ENCODE measurements at regions not wholly inside any gene's neighbourhood (a gene's known extent, or its start where the extent isn't known, plus 50 kb on each side); places are given as distances from the start of the nearest gene placed in this dataset.
"Not testable (repeated sequence)": the region's sequence is repeated elsewhere in the genome, so short reads cannot be mapped to it uniquely, and the experiment has no call there.

- no peak overlapping the region for H3K4me3 ChIP-seq (ENCODE audit: insufficient read length, low read depth)
- H3K36me3 ChIP-seq (ENCODE audit: insufficient read depth, insufficient read length, low read length): no peaks in the 10 kb centered on the region
- TF ChIP-seq YY1 (IDR thresholded peaks at IDR 0.05; ENCODE audit: insufficient read depth, insufficient read length) (no peak), SUZ12 (IDR thresholded peaks at IDR 0.05; ENCODE audit: extremely low read depth, insufficient read depth, insufficient read length) (no peak), ZNF274 (IDR thresholded peaks at IDR 0.05; ENCODE audit: low read depth, low read length) (no peak)
- no peak overlapping the region for H3K9ac ChIP-seq (ENCODE audit: insufficient read length, low read depth)
- no peaks in the 10 kb centered on the region for H3K27me3 ChIP-seq (ENCODE audit: insufficient read depth, insufficient read length)
- no peak for DNase-seq (ENCODE audit: low read depth, low spot score)
- H3K4me1 ChIP-seq (ENCODE audit: insufficient read depth, insufficient read length): no peaks in the 10 kb centered on the region
- H3K9me3 ChIP-seq (ENCODE audit: insufficient read depth, low read length): no peaks in the 10 kb centered on the region
These were observed 472.5 kb upstream of the NR3C2 start for GRCh38 chr4:148914734-148915133.

DNA sequence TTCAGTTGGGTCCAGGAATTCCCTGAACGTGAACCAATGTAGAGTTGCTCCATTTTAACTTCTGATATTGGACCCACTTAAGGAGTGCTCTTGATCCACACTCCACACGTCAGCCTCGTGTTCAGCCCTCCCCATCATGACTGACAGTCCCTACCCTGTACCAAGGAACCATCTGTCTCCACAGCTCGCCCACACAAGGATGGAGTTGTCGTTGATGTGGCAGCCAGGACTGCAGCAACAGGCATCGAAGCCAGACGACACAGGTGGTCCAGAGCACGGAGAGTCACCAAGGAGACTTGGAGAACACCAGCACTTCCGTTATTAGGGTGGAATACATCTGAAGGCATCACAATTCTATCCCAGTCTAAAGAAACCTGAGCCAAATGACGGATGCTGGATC lies 472.1 kb upstream of the NR3C2 start:
- no peak overlapping the region for H3K4me3 ChIP-seq (ENCODE audit: insufficient read length, low read depth)
- H3K9me3 ChIP-seq (ENCODE audit: insufficient read depth, low read length): no peaks in the 10 kb centered on the region
- no peaks in the 10 kb centered on the region for H3K27me3 ChIP-seq (ENCODE audit: insufficient read depth, insufficient read length)
- no peaks in the 10 kb centered on the region for H3K36me3 ChIP-seq (ENCODE audit: insufficient read depth, insufficient read length, low read length)
- no peaks in the 10 kb centered on the region for H3K4me1 ChIP-seq (ENCODE audit: insufficient read depth, insufficient read length)
- TF ChIP-seq YY1 (IDR thresholded peaks at IDR 0.05; ENCODE audit: insufficient read depth, insufficient read length): no peak
- TF ChIP-seq SUZ12 (IDR thresholded peaks at IDR 0.05; ENCODE audit: extremely low read depth, insufficient read depth, insufficient read length): no peak
- no peak for DNase-seq (ENCODE audit: low read depth, low spot score)
- no peak overlapping the region for H3K9ac ChIP-seq (ENCODE audit: insufficient read length, low read depth)

DNA sequence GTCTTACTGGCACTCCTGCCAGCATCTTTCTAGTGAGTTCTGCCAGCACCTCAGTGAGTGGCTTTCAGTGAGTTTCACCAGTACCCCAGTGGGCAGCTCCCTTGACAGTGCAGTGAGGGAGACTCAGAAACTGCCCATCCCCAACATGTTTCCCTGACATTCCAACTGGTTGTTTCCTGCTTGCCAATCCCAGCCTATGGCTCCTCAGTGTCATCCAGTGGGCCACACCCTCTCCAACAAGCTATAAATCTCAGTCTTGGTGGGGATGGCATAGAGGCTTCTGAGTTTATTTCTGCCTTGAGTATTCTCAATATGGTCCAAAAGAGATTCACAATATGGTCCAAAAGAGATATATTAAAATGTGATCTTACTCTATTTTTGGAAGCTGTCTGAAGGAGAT lies 461.2 kb upstream of the NR3C2 start:
- no peaks in the 10 kb centered on the region for H3K4me1 ChIP-seq (ENCODE audit: insufficient read depth, insufficient read length)
- no peak for TF ChIP-seq YY1 (IDR thresholded peaks at IDR 0.05; ENCODE audit: insufficient read depth, insufficient read length)
- no peak for TF ChIP-seq SUZ12 (IDR thresholded peaks at IDR 0.05; ENCODE audit: extremely low read depth, insufficient read depth, insufficient read length)
- TF ChIP-seq ZNF274 (IDR thresholded peaks at IDR 0.05; ENCODE audit: low read depth, low read length): no peak

DNA sequence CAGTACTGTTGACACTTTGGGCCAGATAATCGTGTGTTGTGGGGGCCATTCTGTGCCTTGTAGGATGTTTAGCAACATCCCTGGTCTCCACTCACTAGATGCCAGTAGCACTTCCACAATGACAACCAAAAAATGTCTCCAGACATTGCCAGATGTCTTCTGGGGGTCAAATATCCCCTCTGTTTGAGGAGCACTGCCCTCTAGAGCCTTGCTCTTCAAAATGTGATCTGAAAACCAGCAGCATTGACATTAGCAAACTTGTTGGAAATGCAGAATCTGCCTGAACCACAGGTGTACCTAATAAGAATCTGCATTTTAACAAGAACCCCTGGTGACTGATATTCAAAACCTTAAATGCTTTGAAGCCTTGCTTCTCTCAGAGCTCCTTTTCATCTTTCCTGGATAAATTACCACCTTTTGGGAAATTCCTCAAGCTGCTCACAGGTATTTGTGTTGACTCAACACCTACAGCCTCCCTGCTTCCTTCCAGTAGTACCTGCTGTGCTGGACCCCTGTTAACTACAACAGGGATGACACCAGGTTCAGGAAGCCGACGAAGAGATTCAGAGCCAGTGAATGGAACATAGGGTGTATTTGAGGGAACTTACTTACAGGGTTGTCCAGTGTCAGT lies 459.0 kb upstream of the NR3C2 start:
- H3K27me3 ChIP-seq (ENCODE audit: insufficient read depth, insufficient read length): no peaks in the 10 kb centered on the region
- H3K36me3 ChIP-seq (ENCODE audit: insufficient read depth, insufficient read length, low read length): no peaks in the 10 kb centered on the region
- no peak for TF ChIP-seq SUZ12 (IDR thresholded peaks at IDR 0.05; ENCODE audit: extremely low read depth, insufficient read depth, insufficient read length)
- TF ChIP-seq ZNF274 (IDR thresholded peaks at IDR 0.05; ENCODE audit: low read depth, low read length): no peak
- TF ChIP-seq YY1 (IDR thresholded peaks at IDR 0.05; ENCODE audit: insufficient read depth, insufficient read length): no peak
- H3K4me1 ChIP-seq (ENCODE audit: insufficient read depth, insufficient read length): no peaks in the 10 kb centered on the region
- peaks cover 17% of the 10 kb centered on the region; the same call in 1 of the 2 replicates for H3K9me3 ChIP-seq (ENCODE audit: insufficient read depth, low read length)
- no peak overlapping the region for H3K4me3 ChIP-seq (ENCODE audit: insufficient read length, low read depth)
- no peak overlapping the region for H3K9ac ChIP-seq (ENCODE audit: insufficient read length, low read depth)
- DNase-seq (ENCODE audit: low read depth, low spot score): no peak

More for the DNA sequence above, 461.2 kb upstream of the NR3C2 start:
- Histone ChIP-seq H3K4me3 (ENCODE audit: insufficient read length, low read depth) (no peak overlapping the region), H3K36me3 (ENCODE audit: insufficient read depth, insufficient read length, low read length) (no peaks in the 10 kb centered on the region), H3K9me3 (ENCODE audit: insufficient read depth, low read length) (no peaks in the 10 kb centered on the region), H3K9ac (ENCODE audit: insufficient read length, low read depth) (no peak overlapping the region), H3K27me3 (ENCODE audit: insufficient read depth, insufficient read length) (no peaks in the 10 kb centered on the region)
- no peak for DNase-seq (ENCODE audit: low read depth, low spot score)

DNA sequence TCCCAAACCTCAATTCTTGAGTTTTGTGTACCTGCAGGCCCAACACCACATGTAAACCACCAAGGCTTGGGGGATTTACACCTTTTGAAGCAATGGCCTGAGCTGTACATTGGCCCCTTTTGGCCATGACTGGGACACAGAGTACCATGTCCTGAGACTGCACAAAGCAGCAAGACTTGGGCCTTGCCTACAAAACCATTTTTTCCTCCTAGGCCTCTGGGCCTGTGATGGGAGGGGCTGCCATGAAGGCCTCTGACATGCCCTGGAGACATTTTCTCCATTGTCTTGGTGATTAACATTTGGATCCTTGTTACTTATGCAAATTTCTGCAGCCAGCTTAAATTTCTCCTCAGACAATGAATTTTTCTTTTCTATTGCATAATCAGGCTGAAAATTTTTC lies 455.9 kb upstream of the NR3C2 start:
- not testable (repeated sequence) for DNase-seq (ENCODE audit: low read depth, low spot score); H3K9ac ChIP-seq (ENCODE audit: insufficient read length, low read depth); H3K4me3 ChIP-seq (ENCODE audit: insufficient read length, low read depth); H3K4me1 ChIP-seq (ENCODE audit: insufficient read depth, insufficient read length); H3K27me3 ChIP-seq (ENCODE audit: insufficient read depth, insufficient read length); H3K36me3 ChIP-seq (ENCODE audit: insufficient read depth, insufficient read length, low read length)
- H3K9me3 ChIP-seq (ENCODE audit: insufficient read depth, low read length): peaks cover 18% of the 10 kb centered on the region; the same call in 1 of the 2 replicates

DNA sequence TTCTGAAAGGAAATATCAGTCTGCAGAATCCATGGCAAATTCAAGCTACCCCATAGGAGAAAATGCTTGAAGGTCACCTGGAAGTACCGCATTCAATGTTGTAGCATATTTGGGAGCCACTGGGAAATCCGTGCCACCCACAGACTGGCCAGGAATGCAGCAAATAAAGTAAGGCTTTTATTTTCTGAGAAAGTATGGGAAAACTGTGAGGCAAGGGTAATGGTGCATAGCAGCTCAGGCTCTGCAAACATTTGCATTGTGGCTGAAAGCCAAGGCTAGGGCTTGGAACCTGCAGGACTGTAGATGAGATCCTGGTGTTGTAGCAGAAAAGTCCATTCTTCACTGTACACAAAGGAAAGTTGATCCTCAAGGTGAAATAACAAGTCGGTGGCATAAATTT lies 450.9 kb upstream of the NR3C2 start:
- Histone ChIP-seq H3K9ac (ENCODE audit: insufficient read length, low read depth) (no peak overlapping the region), H3K27me3 (ENCODE audit: insufficient read depth, insufficient read length) (no peaks in the 10 kb centered on the region), H3K36me3 (ENCODE audit: insufficient read depth, insufficient read length, low read length) (no peaks in the 10 kb centered on the region), H3K9me3 (ENCODE audit: insufficient read depth, low read length) (peaks cover 16% of the 10 kb centered on the region; the same call in 1 of the 2 replicates), H3K4me3 (ENCODE audit: insufficient read length, low read depth) (no peak overlapping the region), H3K4me1 (ENCODE audit: insufficient read depth, insufficient read length) (no peaks in the 10 kb centered on the region)
- no peak for DNase-seq (ENCODE audit: low read depth, low spot score)
- TF ChIP-seq YY1 (IDR thresholded peaks at IDR 0.05; ENCODE audit: insufficient read depth, insufficient read length) (no peak), SUZ12 (IDR thresholded peaks at IDR 0.05; ENCODE audit: extremely low read depth, insufficient read depth, insufficient read length) (no peak), ZNF274 (IDR thresholded peaks at IDR 0.05; ENCODE audit: low read depth, low read length) (no peak)

GRCh38 chr4:148883891-148884290 lies 441.7 kb upstream of the NR3C2 start:
- DNase-seq (ENCODE audit: low read depth, low spot score): no peak
- H3K9ac ChIP-seq (ENCODE audit: insufficient read length, low read depth): no peak overlapping the region
- H3K36me3 ChIP-seq (ENCODE audit: insufficient read depth, insufficient read length, low read length): no peaks in the 10 kb centered on the region
- no peaks in the 10 kb centered on the region; the same call in 1 of the 2 replicates for H3K9me3 ChIP-seq (ENCODE audit: insufficient read depth, low read length)
- H3K4me1 ChIP-seq (ENCODE audit: insufficient read depth, insufficient read length): peaks cover 3% of the 10 kb centered on the region
- no peak overlapping the region for H3K4me3 ChIP-seq (ENCODE audit: insufficient read length, low read depth)
- H3K27me3 ChIP-seq (ENCODE audit: insufficient read depth, insufficient read length): no peaks in the 10 kb centered on the region
- TF ChIP-seq YY1 (IDR thresholded peaks at IDR 0.05; ENCODE audit: insufficient read depth, insufficient read length) (no peak), ZNF274 (IDR thresholded peaks at IDR 0.05; ENCODE audit: low read depth, low read length) (no peak), SUZ12 (IDR thresholded peaks at IDR 0.05; ENCODE audit: extremely low read depth, insufficient read depth, insufficient read length) (no peak)

Measured in NT2/D1 (cell line).